ENCODE measurements at regions not wholly inside any gene's neighbourhood (a gene's known extent, or its start where the extent isn't known, plus 50 kb on each side); places are given as distances from the start of the nearest gene placed in this dataset.
"Not testable (repeated sequence)": the region's sequence is repeated elsewhere in the genome, so short reads cannot be mapped to it uniquely, and the experiment has no call there.

DNA sequence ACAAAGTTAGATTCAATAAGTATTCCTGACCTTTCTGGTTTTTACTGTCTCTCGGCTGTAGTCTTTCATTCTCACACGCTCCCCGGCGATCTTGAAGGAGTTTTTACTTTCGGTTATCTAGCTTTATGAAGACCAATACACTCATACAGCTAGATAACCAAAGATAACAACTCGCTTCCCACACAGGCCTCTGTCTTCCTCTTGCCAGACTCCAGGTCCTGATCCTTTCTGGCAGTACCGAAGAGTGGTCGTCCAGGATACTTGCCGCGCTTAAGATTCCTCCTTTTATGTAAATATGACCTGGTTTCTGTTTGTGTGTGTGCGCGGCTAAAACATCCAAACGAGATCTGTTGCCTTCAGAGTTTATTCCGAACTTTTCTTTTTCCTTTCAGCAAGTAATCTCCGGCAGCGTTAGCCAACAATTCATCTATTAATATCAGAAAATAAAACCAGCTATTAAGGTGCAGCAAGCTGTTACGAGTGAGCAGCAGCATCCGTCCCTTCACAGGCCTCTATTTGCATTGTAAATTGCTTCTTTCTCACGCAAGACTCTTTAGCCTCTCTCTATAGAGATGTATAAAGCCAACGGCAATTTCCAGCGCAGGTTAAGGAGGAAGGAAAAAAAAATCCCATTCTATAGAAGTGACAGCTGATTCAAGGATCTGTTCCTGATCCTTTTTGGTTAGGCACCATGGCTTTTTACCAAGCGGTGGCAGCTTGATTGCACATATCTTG, 216.1 kb downstream of the MEF2C start:
- no peak for DNase-seq

DNA sequence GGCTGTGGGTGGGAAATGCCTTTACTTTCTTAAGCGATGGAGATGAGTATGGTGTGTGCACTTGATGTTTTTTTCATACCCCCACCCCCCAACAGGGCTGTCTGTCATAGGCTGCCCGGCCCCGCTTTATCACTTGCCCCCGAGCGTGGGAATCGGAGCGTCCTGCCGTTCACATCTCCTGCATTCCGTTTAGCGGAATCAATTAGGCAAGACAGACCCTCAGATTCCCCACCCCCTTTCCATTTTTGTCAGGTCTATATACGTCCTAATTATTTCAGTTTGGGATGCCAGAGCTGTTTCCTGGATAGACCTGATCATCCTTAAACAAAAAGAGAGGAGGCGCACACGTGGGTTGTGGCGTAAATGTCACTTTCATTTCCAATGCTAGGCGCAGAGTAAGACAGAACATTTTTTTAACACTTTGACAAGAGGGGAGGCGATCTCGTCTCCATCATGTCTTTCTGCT, 217.2 kb downstream of the MEF2C start:
- DNase-seq: no peak

DNA sequence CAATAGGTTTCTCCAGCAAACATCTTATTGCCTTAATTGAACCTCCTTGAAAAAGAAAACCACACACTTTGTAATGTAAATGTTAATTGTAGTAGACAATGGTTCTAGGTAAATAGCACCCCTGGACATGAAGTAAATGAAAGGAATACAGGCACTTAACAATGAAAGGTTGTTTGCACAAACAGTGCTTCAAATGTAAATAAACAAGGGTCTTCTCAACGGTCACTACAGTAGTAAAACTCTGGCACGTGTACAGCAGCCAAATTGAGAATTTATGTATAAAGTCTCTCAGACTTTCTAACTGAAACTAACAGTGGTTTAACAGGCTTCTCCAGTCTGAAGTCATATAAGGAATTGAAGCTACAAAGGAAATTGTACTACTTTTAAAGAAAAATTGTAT, 218.3 kb downstream of the MEF2C start:
- DNase-seq: no peak

DNA sequence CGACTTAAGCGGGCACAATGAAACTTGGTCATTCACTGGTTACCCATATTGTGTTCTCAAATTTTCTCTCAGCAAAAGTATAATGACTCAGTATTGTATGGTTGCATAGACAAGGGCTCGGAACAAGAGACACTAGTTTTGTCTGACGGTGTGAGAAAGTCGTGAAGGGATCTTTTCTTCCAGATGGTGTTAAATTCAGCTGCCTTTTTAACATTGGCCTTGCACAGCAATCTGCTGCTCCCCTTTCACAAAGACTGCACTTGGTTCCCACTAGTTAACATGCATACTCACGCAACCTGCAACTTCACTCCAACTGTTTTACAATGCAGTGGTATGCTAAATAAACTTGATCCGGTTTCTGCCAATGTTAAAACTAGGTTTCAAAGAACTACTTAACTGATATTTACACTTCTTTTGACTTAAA, 219.2 kb downstream of the MEF2C start:
- DNase-seq: no peak

DNA sequence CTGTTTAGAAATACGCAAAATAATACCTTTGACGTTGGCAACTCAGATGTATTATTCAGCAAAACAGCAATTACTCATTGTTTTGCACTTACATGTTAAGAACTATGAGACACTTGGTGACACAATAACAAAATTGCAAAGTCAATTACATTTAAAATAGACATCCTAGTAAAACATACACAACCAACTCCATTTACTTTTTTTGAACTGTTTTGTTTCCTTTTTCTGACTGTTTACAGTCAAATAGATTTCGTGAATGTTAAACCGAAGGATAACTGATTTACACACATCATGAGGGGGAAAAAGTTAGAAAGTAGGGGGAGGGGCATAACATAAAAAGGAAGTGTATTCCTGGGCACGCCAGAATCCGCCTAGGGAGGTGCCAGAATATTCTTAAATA, 220.1 kb downstream of the MEF2C start:
- no peak for DNase-seq

DNA sequence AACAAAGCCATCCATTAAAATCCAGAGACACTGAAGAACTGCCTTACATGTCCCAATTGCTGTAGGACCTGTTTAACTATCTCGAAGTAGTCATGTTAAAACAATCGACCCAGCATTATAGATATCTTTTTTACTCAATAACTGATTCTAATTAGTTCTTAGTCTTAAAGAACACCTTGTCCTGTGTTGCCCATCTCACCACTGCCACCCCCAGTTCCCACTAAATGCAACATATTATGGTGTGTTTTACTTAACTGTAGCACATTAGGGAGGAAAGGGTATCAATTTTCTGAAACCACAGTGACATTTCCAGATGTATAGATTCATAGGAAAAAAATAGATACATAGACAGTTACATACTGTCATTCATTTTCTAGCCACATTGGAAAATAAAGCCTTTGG, 221.2 kb downstream of the MEF2C start:
- DNase-seq: no peak

DNA sequence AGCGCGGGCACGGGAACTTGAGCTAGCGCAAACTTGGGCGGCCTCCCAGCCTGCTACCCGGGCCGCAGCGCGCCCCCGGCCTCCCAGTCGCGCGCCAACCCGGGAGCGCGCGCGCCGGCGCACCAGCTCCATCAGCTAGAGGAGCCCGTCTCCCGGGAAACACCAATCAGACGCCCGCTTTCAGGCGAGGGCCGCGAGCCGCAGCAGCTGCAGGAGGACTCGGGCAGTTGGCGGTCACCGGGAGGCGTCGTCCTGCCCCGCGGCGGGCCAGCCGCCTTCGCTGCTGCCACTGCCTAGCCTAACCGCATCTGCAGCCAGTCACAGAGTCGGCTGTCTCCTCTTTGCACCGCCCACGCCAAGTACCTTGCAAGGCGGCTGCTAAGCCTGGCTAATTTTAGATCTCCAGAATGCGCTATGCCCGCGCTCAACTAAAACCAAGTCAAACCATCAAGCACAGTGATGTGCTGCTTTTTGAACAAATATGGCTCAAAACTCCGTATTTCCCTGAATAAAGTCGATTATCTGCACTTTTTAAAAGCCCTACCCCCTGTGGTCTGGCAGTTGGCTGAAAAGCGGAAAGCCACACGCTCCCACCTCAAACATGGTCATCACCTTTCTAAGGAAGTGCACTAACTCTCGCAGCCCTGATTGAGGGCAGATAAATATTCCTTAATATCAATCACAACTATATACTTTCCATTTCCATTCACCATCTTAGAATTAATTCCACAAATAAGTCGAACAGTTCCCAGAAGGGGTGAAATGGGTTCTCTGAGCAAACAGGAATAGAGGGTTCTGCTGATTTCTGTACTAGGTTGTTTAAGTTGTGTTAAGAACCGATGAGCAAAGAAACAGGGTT, 221.8 kb downstream of the MEF2C start:
- peak; percentile 86 for DNase-seq

DNA sequence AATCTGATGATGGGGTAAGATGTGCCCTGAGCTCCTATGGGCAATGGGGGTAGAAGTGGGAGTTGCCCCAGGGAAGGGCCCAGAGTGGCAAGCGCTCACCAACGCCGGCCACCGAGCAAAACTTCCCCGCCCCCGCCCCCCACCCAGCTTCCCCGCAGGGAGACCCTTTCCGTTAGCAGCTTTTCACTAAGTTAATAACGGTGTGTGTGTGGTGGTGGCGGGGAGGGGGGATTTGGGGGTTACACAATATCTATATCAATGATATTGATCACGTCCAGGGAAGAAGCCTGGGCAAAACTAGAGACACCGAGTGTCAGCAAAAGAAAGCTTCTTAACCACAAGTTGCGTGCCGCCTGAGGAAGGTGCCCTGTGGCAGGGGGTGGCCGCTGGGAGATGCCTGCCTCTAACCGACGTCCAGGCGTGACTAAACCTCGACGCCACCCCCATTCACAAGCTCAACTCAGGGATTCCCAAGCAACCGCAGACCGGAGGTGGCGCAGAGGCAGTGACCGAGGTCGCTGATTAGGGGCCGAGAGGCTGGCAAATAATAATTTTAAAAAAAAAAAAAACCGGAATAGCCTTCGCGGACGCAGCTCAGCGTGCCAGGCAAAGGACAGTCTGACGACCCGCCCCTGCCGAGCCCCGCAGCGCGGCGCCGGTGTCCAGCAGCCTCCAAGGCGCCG, 222.6 kb downstream of the MEF2C start:
- DNase-seq: no peak

DNA sequence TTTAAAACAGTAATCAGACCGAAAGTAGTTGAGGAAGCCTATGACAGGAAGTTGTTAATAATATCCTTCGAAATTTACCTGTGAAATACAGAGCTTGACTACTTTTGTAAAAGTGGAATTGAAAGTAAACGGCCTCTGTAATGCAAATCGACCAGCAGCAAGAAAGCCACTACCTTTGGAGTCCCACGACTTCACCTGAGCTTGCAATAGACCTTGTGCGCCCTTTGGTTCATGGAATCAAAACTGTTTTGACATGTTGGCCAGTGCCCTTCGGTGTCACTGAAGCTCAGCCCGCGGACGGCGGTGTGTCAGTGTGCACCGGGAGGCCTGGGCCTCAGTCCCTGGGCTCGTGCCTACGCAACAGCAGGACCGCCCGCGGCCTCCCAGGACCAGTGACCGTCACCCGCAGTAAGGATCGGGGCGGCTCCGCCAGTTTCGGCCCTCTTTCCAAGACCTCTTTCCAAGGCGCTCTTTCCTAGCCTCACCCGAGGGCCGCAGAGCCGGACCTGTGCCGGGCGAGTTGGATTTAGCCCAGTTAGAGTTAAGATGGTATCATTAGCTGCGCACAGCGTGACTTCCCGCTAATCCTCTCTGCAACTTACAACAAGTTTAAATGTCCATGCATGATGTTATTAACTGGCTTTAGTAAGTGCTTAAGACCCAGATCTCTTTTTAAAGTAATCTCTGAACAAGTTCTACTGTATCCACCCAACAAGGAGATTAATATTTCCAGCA, 223.3 kb downstream of the MEF2C start:
- no peak for DNase-seq

DNA sequence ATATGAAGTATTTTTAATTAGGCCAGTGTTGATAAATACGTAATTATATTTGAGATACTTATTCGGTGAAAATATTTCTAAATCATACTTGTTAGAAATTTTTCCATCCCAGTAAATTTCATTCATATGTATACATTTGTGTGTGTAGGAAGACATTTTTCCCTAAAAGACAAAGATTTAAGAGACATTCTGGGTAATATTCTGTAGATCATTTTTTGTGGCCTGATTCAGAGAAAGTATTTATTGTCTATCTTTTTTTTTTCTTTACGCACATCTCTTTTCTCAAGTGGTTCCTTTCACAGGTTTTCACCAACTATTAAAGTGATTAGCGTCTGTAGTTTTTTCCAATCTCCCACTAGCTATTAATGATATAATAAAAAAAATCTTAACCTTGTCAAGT, 224.1 kb downstream of the MEF2C start:
- no peak for DNase-seq

DNA sequence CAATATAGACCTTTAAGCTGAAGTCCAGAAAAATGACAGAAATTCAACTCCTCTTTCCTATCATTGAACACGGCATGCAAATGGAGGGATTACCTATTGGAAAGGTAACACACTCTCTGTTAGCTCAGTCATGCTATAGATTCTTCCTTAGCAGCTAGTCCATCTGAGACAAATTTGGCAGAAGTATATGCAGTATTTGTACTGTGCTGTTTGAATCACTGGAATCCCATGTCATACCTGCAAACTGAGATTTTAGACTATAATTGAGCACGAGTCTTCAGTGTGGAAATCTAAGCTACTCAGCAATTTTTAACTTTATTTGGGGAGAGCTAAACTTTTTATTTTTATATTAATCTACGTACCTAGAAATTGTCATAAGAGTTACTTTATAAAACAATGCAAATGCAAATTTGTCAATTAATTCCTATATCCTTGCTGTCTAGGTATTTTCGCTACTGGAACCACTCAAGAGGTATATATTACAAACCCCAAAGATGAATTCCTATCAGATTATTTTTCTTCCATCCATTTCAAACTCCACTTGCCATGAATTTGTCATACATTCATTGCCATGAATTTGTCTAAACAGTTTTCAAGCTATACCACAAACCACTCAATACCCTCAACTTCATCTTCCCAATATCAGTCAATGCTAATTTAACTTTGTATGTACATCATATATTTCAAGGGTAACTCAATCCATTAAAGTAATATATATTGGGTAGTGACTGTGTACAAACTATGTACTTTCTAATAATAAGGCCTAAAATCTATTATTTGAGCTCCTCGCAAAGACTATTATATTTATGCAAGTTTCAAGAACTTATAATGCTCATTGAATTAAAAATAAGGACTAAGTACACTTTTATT, 224.8 kb downstream of the MEF2C start:
- DNase-seq: no peak

DNA sequence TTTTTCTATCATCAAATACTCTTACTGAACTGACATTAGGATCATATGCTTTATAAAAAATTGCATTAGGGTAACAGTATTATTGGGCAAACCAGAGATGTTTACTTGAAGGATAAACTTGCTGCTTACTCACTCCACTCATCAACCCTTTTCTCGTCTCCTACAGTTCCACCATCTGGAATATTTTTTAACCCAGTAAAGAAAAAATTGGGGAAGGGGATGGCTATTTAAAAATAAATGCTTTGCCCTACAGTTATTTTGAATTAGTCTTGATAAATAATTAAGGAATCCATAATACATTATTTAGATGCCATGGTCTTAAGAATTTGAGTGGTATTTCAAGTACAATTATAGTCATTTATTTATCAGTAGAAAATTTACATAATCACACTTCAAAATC, 225.8 kb downstream of the MEF2C start:
- DNase-seq: no peak

DNA sequence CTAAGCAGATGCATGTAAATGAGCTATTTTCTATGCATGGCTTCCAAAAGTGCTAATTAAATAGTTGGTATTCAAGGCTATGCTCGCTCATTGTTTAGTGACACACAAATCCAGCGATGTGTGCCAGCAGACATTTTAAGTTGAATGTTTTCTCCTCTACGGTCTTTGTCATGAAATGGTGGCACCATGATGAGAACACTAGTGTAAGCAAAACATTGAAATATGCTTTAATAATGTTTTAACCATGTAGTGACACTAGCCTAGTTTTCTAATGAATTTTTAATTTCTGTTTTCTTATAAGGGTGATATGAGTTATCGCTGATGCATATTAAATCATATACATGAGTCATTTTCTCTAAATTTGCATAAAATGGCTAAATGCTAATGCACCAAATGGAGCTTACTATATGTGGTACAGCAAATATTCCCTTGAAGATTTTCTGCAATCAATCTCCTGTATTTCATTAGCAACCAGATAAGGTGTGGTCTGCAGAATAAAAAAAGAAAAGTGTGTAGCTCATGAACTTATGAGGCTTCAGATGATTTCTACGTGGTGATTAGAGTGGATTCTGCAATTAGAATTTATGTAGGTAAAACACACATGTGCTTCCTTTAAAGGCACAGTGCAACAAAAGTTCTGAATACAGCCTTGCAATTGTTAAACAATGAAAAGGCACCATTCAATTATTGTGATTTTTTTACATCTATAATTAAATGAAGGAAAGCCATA, 226.6 kb downstream of the MEF2C start:
- no peak for DNase-seq

DNA sequence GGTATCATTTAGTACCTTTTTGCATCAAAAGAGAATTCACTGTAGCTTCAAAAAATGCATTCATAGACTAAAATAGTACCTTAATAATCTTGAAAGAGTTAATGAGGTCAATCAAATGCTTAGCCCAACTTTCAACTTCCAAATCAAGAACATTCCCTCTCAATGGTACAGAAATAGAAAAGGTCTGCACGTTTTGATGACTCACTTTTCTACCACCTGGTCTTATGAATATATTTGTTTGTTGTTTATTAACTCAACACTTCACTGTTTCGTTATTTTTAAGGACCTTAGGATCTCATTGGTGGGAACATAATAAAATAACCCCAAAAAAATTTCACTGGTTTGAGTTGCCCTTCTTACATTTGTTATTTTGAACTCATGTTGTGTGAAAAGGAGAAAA, 229.5 kb downstream of the MEF2C start:
- DNase-seq: no peak

DNA sequence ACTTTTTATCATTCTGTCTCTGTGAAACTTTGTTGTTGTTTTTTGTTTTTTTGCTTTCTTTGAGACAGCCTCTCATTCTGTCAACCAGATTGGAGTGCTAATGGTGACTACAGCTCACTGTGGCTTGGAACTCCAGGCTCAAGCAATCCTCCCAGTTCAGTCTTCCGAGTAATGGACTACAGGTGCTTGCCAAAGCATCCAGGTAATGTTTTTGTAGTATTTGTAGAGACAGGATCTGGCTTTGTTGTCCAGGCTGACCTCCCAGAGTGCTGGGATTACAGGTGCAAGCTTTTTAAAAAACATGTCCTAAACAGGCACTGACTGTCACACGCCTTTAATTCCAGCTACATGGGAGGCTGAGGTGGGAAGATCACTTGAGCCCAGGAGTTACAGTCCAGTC, 235.1 kb downstream of the MEF2C start:
- DNase-seq: no peak

DNA sequence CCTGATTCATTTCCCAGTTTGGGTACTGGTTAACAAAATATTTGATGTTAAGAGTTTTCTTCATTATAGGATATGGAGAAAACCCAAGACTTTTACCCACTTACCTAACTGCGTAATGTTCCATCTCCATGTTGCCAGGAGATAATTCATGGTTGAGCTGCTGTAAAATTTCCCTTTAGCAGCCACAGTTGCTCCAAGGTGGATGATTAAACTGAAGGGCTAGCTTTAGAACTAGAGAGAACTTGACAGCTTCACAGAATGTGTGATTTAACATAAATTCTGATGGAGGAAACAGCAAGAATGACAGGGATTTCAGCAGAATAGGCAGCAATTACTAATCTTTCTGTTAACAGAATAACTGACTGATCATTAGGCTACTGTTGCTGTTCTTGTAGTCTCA, 236.1 kb downstream of the MEF2C start:
- DNase-seq: no peak

DNA sequence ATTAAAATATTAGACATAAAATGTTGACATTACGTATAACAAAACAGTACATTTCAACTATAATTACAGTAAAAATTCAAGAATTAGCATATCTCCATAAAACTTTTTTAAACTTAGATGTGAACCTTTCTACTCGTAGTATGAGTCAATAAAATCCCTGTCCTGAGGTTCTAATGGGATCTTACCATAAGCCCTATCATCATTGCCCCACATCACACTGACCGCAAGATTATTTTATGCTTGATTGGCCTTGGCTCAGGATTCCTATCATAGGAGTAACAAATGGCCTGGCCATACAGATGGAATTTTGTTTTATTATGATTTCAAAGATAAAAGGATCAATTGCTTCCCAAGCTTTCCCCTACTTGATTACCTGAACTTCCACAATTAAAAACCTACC, 238.3 kb downstream of the MEF2C start:
- DNase-seq: no peak

DNA sequence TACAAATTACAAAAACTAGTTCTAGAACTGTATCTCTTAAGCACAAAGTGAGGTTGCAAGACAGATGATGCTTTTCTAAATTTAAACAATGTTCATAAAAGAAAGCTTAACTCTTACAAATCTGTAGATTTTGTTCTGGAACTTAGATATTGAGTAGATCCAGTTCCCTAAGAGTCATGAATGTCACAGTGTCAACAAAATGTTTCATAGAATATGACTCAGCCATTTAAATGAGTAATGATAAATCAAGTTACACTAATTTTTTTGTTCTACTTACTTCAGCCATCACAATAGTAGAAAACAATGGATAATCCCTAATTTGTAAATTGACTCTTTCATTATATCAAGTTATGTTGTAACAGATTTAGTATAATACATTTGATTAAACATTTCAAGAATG, 239.7 kb downstream of the MEF2C start:
- DNase-seq: no peak

DNA sequence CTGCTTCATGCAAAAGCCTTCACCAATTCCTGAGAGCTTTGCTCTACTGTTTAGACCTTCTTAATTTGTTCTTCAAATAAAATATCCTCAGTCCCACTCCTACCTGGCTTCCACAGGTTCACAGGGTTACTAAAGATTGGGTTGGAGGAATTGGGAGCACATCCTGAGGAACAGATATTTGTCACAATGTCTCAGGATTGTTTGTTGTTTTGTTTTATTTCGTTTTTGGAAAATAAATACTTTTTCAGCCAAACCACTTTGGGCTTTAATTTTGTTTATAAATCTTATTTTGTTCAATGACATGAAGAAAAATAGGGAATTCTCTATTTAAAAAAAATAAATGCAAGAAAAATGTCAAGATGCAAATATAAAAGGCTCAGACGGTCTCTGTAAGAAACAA, 249.0 kb downstream of the MEF2C start:
- no peak for DNase-seq

DNA sequence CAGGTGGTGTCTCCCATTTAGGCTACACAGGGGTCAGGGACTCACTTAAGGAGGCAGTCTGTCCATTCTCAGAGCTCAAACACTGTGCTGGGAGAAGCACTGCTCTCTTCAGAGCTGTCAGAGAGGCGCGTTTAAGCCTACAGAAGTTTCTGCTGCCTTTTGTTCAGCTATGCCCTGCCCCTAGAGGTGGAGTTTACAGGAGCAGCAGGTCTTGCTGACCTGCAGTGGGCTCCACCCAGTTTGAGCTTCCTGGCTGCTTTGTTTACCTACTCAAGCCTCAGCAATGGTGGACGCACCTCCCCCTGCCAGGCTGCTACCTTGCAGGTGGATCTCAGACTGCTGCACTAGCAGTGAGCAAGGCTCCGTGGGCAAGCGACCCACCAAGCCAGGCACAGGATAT, 260.1 kb downstream of the MEF2C start:
- DNase-seq: not testable (repeated sequence)
